ENCODE measurements at regions not wholly inside any gene's neighbourhood (a gene's known extent, or its start where the extent isn't known, plus 50 kb on each side); places are given as distances from the start of the nearest gene placed in this dataset.
A peak's percentile ranks its signal among the peaks of the same experiment; 100 is the strongest.
"Not testable (repeated sequence)": the region's sequence is repeated elsewhere in the genome, so short reads cannot be mapped to it uniquely, and the experiment has no call there.

DNA sequence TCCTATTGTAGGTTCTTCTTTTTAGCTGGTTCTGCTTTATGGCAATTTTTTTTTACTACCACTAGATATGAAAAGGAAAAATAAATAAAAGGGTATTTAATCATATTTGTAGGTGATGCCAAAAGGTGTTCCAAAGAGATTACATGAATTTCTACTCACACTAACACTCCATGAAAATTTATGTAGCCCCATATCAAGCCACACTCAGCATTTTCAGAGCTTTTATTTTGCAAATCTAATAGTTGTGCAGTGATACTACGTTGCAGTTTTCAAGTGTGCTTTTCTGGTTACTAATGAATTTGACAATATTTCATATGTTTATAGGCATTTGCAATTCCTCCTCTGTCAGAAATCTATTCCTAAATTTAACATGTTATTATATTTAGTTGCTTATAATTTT, 363.9 kb upstream of the TMEFF2 start:
- Mint-ChIP-seq H3K4me3 (no peak overlapping the region), H3K27me3 (no peaks in the 10 kb centered on the region), H3K27ac (no peak overlapping the region), H3K4me1 (no peaks in the 10 kb centered on the region), H3K36me3 (no peaks in the 10 kb centered on the region), H3K9me3 (peaks cover 0 to 3% (median 0%) of the 10 kb centered on the region in 5 donors)
- H3K27me3 ChIP-seq (ENCODE audit: insufficient read depth, low read length, poor library complexity, severe bottlenecking) = no peaks in the 10 kb centered on the region
- H3K4me3 ChIP-seq (ENCODE audit: low read length) = no peak overlapping the region
- H3K36me3 ChIP-seq (ENCODE audit: insufficient read depth, low read length) = no peaks in the 10 kb centered on the region
- H3K9me3 ChIP-seq (ENCODE audit: low read length) = no peaks in the 10 kb centered on the region
- no peaks in the 10 kb centered on the region for H3K4me1 ChIP-seq (ENCODE audit: insufficient read depth, low read length)
- CTCF ChIA-PET = no interaction called here
- POLR2A ChIA-PET = no interaction called here
- H3K27ac ChIP-seq (ENCODE audit: low read depth, low read length) = no peak overlapping the region
- DNase-seq = no peak

DNA sequence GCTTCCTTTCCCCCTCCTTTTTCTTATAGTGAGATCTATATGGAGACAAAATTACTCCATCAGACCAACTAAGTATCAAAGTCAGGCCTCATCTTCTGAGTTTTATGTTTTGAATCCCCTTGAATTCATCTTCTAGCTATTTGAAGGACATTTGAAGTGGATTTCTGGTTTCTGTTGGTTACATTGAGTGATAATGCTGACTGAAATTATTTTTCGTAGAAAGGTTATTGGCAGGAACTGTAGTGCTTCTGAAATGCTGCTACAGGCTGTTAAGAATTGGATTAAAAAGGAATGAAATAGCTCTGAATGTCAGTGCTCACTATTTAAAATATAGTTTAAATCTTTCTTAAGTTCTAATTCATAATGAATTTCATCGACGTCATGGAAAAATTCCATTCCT, 361.0 kb upstream of the TMEFF2 start:
- Histone ChIP-seq H3K36me3 (ENCODE audit: insufficient read depth, low read length) (no peaks in the 10 kb centered on the region), H3K27ac (ENCODE audit: low read depth, low read length) (no peak overlapping the region), H3K4me1 (ENCODE audit: insufficient read depth, low read length) (no peaks in the 10 kb centered on the region), H3K9me3 (ENCODE audit: low read length) (no peaks in the 10 kb centered on the region), H3K27me3 (ENCODE audit: insufficient read depth, low read length, poor library complexity, severe bottlenecking) (no peaks in the 10 kb centered on the region), H3K4me3 (ENCODE audit: low read length) (no peak overlapping the region)
- no peak for DNase-seq
- ChIA-PET POLR2A (no interaction called here), CTCF (no interaction called here)
- Mint-ChIP-seq H3K27ac (no peak overlapping the region), H3K27me3 (no peaks in the 10 kb centered on the region), H3K4me1 (no peaks in the 10 kb centered on the region), H3K36me3 (no peaks in the 10 kb centered on the region), H3K9me3 (peaks cover 0 to 2% (median 0%) of the 10 kb centered on the region in 5 donors), H3K4me3 (no peak overlapping the region)

DNA sequence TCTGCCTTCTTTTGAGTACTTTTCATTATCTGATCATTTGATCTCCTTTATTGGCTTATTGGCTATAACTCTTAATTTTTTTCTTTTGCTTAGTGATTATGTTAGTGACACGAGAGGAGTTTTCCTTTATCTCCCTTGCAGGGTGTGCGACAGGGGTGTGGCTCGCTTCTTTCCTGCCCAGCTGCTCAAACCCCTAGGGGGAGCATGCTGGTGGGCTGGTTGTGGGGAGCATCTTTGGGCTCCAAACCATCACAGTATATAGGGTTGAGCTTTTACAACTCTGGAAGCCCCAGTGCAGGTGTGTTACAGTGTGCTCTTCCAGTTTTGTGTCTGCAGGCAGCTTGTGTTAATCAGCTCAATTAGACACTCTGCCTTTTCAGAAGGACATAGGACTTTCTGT, 357.0 kb upstream of the TMEFF2 start:
- H3K9me3 Mint-ChIP-seq = no peaks in the 10 kb centered on the region
- POLR2A ChIA-PET = no interaction called here
- Histone ChIP-seq H3K9me3 (ENCODE audit: low read length) (no peaks in the 10 kb centered on the region), H3K27me3 (ENCODE audit: insufficient read depth, low read length, poor library complexity, severe bottlenecking) (no peaks in the 10 kb centered on the region), H3K4me3 (ENCODE audit: low read length) (no peak overlapping the region), H3K27ac (ENCODE audit: low read depth, low read length) (no peak overlapping the region), H3K36me3 (ENCODE audit: insufficient read depth, low read length) (no peaks in the 10 kb centered on the region), H3K4me1 (ENCODE audit: insufficient read depth, low read length) (no peaks in the 10 kb centered on the region)
- H3K27ac Mint-ChIP-seq = peak overlapping the region in 1 of 8 donors; percentile 28
- no peaks in the 10 kb centered on the region for H3K36me3 Mint-ChIP-seq
- H3K4me1 Mint-ChIP-seq = no peaks in the 10 kb centered on the region
- H3K27me3 Mint-ChIP-seq = no peaks in the 10 kb centered on the region
- DNase-seq = no peak
- CTCF ChIA-PET = no interaction called here
- no peak overlapping the region for H3K4me3 Mint-ChIP-seq

DNA sequence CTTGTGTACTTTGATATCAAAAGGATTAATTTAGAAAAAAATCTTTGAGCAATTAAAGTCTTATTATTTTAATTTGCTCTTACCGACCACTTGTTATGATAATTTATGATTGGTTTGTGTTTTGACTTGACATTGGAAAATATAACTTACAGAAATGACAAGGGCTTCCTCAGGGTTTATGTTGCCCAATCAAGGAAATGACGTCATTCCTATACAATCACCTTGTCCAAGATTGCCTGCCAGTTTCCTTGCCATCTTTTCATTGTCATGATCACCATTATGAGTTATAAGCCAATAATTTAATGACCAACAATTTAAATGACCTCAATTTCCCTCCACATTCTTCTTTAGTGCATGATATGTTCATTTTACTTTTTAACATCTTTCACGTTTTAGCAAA, 351.8 kb upstream of the TMEFF2 start:
- H3K9me3 ChIP-seq (ENCODE audit: low read length) = no peaks in the 10 kb centered on the region
- Mint-ChIP-seq H3K9me3 (peaks cover 0 to 5% (median 0%) of the 10 kb centered on the region in 5 donors), H3K36me3 (no peaks in the 10 kb centered on the region), H3K27me3 (no peaks in the 10 kb centered on the region), H3K4me3 (no peak overlapping the region), H3K4me1 (no peaks in the 10 kb centered on the region), H3K27ac (no peak overlapping the region)
- ChIA-PET CTCF (no interaction called here), POLR2A (no interaction called here)
- H3K36me3 ChIP-seq (ENCODE audit: insufficient read depth, low read length) = no peaks in the 10 kb centered on the region
- no peak overlapping the region for H3K27ac ChIP-seq (ENCODE audit: low read depth, low read length)
- H3K27me3 ChIP-seq (ENCODE audit: insufficient read depth, low read length, poor library complexity, severe bottlenecking) = no peaks in the 10 kb centered on the region
- H3K4me3 ChIP-seq (ENCODE audit: low read length) = no peak overlapping the region
- no peak for DNase-seq
- no peaks in the 10 kb centered on the region for H3K4me1 ChIP-seq (ENCODE audit: insufficient read depth, low read length)

DNA sequence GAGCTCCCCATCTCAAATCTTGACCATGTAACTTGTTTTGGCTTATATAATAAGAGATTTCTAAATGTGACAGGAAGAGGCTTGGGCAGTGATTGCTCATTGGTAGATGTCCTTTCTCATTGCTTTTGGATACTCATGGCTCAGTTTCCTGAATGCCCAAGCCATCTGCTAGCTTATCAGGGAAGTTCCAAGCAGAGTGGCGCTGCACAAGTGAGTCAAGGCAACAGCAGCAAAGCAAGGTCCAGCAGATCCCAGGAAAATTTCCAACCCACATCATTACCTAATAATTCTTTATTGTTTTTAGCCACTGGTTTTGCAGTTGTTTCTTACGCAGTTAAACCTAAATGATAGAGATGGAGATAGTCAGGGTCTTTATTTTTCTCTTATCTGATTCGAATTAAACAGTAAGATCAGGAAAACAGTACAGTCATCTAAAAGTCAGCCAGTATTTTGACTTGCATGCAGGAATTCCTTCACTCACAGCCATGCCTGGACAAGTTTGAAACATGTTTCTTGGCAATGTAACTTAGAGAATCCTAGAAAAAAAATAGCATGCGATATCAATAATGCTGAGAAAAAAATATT, 349.7 kb upstream of the TMEFF2 start:
- no peaks in the 10 kb centered on the region for H3K36me3 Mint-ChIP-seq
- ChIA-PET POLR2A (no interaction called here), CTCF (no interaction called here)
- no peaks in the 10 kb centered on the region for H3K4me1 Mint-ChIP-seq
- Histone ChIP-seq H3K36me3 (ENCODE audit: insufficient read depth, low read length) (no peaks in the 10 kb centered on the region), H3K27ac (ENCODE audit: low read depth, low read length) (no peak overlapping the region), H3K27me3 (ENCODE audit: insufficient read depth, low read length, poor library complexity, severe bottlenecking) (no peaks in the 10 kb centered on the region), H3K4me1 (ENCODE audit: insufficient read depth, low read length) (no peaks in the 10 kb centered on the region), H3K9me3 (ENCODE audit: low read length) (no peaks in the 10 kb centered on the region), H3K4me3 (ENCODE audit: low read length) (no peak overlapping the region)
- no peaks in the 10 kb centered on the region for H3K27me3 Mint-ChIP-seq
- no peak for DNase-seq
- H3K9me3 Mint-ChIP-seq = peaks cover 0 to 5% (median 0%) of the 10 kb centered on the region in 5 donors
- no peak overlapping the region for H3K27ac Mint-ChIP-seq
- H3K4me3 Mint-ChIP-seq = no peak overlapping the region

DNA sequence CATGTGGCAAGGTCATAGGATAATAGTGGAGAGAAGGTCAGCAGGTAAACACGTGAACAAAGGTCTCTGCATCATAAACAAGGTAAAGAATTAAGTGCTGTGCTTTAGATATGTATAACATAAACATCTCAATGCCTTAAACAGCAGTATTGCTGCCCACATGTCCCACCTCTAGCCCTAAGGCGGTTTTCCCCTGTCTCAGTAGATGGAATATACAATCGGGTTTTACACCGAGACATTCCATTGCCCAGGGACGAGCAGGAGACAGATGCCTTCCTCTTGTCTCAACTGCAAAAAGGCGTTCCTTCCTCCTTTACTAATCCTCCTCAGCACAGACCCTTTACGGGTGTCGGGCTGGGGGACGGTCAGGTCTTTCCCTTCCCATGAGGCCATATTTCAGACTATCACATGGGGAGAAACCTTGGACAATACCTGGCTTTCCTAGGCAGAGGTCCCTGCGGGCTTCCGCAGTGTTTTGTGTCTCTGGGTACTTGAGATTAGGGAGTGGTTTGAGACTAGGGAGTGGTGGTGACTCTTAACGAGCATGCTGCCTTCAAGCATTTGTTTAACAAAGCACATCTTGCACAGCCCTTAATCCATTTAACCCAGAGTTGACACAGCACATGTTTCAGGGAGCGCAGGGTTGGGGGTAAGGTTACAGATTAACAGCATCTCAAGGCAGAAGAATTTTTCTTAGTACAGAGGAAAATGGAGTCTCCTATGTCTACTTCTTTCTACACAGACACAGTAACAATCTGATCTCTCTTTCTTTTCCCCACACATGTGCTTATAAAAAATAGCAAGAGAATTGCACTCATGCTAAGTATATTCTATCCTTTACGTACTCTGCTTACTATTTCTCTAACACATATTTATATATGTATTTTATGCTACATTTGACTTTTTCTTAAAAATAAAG, 347.7 kb upstream of the TMEFF2 start:
- H3K9me3 Mint-ChIP-seq; DNase-seq; H3K27ac ChIP-seq (ENCODE audit: low read depth, low read length); H3K4me3 Mint-ChIP-seq; H3K27ac Mint-ChIP-seq; H3K27me3 Mint-ChIP-seq; H3K9me3 ChIP-seq (ENCODE audit: low read length); H3K4me3 ChIP-seq (ENCODE audit: low read length); H3K27me3 ChIP-seq (ENCODE audit: insufficient read depth, low read length, poor library complexity, severe bottlenecking); H3K4me1 ChIP-seq (ENCODE audit: insufficient read depth, low read length); H3K4me1 Mint-ChIP-seq; H3K36me3 Mint-ChIP-seq; POLR2A ChIA-PET; H3K36me3 ChIP-seq (ENCODE audit: insufficient read depth, low read length); CTCF ChIA-PET: not testable (repeated sequence)

DNA sequence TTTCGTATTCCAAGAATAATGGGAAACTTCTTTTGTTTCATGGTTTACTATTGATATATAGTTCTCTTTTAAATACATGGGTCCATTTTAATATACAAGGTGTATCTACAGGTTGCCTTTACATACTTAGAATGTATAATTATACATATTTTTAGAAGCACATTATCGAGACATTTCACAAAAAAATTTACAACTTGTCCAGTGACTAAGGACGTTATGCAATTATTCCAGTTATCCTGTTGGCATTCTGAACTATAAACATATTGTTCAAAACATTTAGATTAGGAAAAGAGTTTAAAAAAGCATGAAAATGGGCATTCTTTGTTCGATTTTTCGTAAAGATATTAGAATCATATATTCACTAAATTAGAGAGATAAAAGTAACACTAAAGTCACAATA, 344.6 kb upstream of the TMEFF2 start:
- ChIA-PET POLR2A (no interaction called here), CTCF (no interaction called here)
- DNase-seq = no peak
- no peaks in the 10 kb centered on the region for H3K36me3 ChIP-seq (ENCODE audit: insufficient read depth, low read length)
- H3K4me1 Mint-ChIP-seq = no peaks in the 10 kb centered on the region
- no peaks in the 10 kb centered on the region for H3K27me3 Mint-ChIP-seq
- no peak overlapping the region for H3K27ac ChIP-seq (ENCODE audit: low read depth, low read length)
- H3K27me3 ChIP-seq (ENCODE audit: insufficient read depth, low read length, poor library complexity, severe bottlenecking) = no peaks in the 10 kb centered on the region
- H3K4me3 Mint-ChIP-seq = no peak overlapping the region
- H3K9me3 ChIP-seq (ENCODE audit: low read length) = no peaks in the 10 kb centered on the region
- peaks cover 0 to 5% (median 0%) of the 10 kb centered on the region in 5 donors for H3K9me3 Mint-ChIP-seq
- H3K36me3 Mint-ChIP-seq = no peaks in the 10 kb centered on the region
- H3K4me3 ChIP-seq (ENCODE audit: low read length) = no peak overlapping the region
- no peaks in the 10 kb centered on the region for H3K4me1 ChIP-seq (ENCODE audit: insufficient read depth, low read length)
- no peak overlapping the region for H3K27ac Mint-ChIP-seq

DNA sequence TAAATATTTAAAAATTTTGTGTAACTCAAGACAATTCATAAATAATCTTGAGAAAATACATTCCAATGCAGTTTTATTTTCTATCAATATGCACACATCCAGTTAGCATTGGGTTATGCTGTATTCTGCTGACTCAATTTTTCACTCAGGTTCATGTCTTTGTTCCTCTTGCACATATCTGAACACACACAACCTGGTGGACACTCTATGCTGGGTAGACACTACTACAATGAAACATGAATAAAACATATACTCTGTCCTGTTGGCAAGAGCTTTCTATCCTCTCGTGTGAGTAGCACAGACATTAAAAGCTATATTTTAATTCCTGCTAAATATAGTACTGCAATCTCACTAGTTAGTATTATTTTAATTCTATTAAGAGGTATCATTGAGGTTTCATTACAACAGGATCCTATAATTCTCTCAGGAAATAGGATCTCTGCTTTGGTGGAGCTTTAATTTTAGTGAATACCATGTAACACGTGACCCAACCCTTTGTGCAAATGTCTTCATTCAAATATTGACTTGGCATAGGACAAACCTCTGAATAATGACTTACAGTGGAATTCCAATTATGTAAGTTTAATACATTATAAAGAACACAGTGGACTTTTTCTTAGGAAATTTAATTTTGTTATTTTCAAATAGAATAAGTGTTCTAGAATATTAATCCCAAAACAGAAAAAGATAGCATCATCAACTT, 342.3 kb upstream of the TMEFF2 start:
- H3K9me3 ChIP-seq (ENCODE audit: low read length) = no peaks in the 10 kb centered on the region
- CTCF ChIA-PET = no interaction called here
- H3K36me3 Mint-ChIP-seq = no peaks in the 10 kb centered on the region
- H3K27me3 Mint-ChIP-seq = no peaks in the 10 kb centered on the region
- no peaks in the 10 kb centered on the region for H3K27me3 ChIP-seq (ENCODE audit: insufficient read depth, low read length, poor library complexity, severe bottlenecking)
- no peaks in the 10 kb centered on the region for H3K36me3 ChIP-seq (ENCODE audit: insufficient read depth, low read length)
- DNase-seq = no peak
- H3K27ac ChIP-seq (ENCODE audit: low read depth, low read length) = no peak overlapping the region
- POLR2A ChIA-PET = no interaction called here
- no peak overlapping the region for H3K27ac Mint-ChIP-seq
- H3K4me1 Mint-ChIP-seq = no peaks in the 10 kb centered on the region
- H3K4me1 ChIP-seq (ENCODE audit: insufficient read depth, low read length) = no peaks in the 10 kb centered on the region
- no peak overlapping the region for H3K4me3 Mint-ChIP-seq
- H3K9me3 Mint-ChIP-seq = peaks cover 0 to 6% (median 3%) of the 10 kb centered on the region in 5 donors
- no peak overlapping the region for H3K4me3 ChIP-seq (ENCODE audit: low read length)
